Activated CD8-positive, alpha-beta T cell treated with anti-CD3 and anti-CD28 coated beads for 36 hours (primary cell): ENCODE measurements at regions not wholly inside any gene's neighbourhood (a gene's known extent, or its start where the extent isn't known, plus 50 kb on each side); places are given as distances from the start of the nearest gene placed in this dataset.

ENCODE experiments used
- ATAC-seq: fragments of 200-7000 bp; cut with Tn5 transposase; one replicate; pipeline ENCODE4 v1.10.0; 2021; ENCODE audit warnings: mild to moderate bottlenecking, moderate library complexity
- CTCF ChIA-PET: fragments of 350-600 bp; sonication (Branson Sonifier 250); formaldehyde crosslinking; loops from one replicate; lab custom pipeline; 2021; ENCODE audit warnings: antibody characterized with exemption; lab: Charles Lee
- POLR2A ChIA-PET: fragments of 350-600 bp; sonication (Branson Sonifier 250); formaldehyde crosslinking; loops from one replicate; lab custom pipeline; 2021; ENCODE audit warnings: antibody characterized with exemption; lab: Charles Lee
- DNase-seq: peaks from one replicate; pipeline ENCODE4 v3.0.0-alpha.2; 2020
- H3K27ac Mint-ChIP-seq: one replicate; pipeline ENCODE4 v1.8.0; 2021; ENCODE audit warnings: mild to moderate bottlenecking, mixed read lengths
- H3K27me3 Mint-ChIP-seq: one replicate; pipeline ENCODE4 v1.8.0; 2021; ENCODE audit warnings: mixed read lengths
- H3K36me3 Mint-ChIP-seq: one replicate; pipeline ENCODE4 v1.8.0; 2021; ENCODE audit warnings: low read depth, mixed read lengths
- H3K4me1 Mint-ChIP-seq: one replicate; pipeline ENCODE4 v1.8.0; 2021; ENCODE audit warnings: low read depth, mixed read lengths
- H3K4me3 Mint-ChIP-seq: one replicate; pipeline ENCODE4 v1.8.0; 2021; ENCODE audit warnings: mild to moderate bottlenecking, moderate library complexity, mixed read lengths
- H3K9me3 Mint-ChIP-seq: one replicate; pipeline ENCODE4 v1.8.0; 2021; ENCODE audit warnings: mixed read lengths
- intact Hi-C: fragments of 100-400 bp; cut with micrococcal nuclease; formaldehyde crosslinking; loops from one replicate; pipeline ENCODE4 v1.10.0; 2022
- TF ChIP-seq, protein P1 (sequence below): fragments of 200-600 bp; IDR thresholded peaks from one replicate; pipeline ENCODE4 v1.8.0; 2022; ENCODE audit warnings: antibody characterized with exemption, mild to moderate bottlenecking

DNA sequence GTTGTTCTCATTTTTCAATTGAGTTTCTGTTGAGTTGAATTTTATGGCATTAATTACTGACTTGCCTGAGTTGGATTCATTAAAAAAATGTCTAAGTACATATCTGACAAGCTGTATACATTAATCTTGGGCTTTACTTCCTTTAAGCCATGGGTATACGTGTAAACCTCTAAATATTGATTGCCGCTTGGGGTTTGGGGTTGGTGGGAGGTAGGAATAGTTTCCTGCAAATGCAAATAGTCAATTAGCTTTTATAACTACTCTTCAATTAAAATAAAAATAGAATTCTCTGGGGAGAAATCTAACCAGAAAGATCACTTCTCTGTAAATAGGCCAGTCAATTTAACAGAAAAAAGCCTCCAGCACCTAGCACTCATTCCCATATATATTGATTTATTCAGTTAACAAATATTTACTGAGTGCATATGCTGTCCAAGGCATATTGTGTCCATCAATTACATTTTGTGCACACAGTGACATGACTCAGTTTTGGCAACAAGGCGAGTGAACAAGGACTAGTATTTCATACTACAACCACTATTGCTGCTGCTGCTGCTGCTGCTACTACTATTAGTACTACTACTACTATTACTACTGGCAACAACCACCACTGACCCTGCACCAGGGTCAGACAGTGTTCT, 306.8 kb downstream of the RFC3 start:
- no peaks in the 10 kb centered on the region for H3K36me3 Mint-ChIP-seq
- H3K4me1 Mint-ChIP-seq, result no peaks in the 10 kb centered on the region
- H3K9me3 Mint-ChIP-seq, result no peaks in the 10 kb centered on the region
- intact Hi-C loops, result no loop called here
- ChIA-PET CTCF (no interaction called here), POLR2A (no interaction called here)
- TF ChIP-seq, protein P1, sequence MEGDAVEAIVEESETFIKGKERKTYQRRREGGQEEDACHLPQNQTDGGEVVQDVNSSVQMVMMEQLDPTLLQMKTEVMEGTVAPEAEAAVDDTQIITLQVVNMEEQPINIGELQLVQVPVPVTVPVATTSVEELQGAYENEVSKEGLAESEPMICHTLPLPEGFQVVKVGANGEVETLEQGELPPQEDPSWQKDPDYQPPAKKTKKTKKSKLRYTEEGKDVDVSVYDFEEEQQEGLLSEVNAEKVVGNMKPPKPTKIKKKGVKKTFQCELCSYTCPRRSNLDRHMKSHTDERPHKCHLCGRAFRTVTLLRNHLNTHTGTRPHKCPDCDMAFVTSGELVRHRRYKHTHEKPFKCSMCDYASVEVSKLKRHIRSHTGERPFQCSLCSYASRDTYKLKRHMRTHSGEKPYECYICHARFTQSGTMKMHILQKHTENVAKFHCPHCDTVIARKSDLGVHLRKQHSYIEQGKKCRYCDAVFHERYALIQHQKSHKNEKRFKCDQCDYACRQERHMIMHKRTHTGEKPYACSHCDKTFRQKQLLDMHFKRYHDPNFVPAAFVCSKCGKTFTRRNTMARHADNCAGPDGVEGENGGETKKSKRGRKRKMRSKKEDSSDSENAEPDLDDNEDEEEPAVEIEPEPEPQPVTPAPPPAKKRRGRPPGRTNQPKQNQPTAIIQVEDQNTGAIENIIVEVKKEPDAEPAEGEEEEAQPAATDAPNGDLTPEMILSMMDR, result no peak
- H3K27ac Mint-ChIP-seq, result no peak overlapping the region
- H3K4me3 Mint-ChIP-seq, result no peak overlapping the region
- DNase-seq (no peak), ATAC-seq (no peak)
- H3K27me3 Mint-ChIP-seq, result no peaks in the 10 kb centered on the region

DNA sequence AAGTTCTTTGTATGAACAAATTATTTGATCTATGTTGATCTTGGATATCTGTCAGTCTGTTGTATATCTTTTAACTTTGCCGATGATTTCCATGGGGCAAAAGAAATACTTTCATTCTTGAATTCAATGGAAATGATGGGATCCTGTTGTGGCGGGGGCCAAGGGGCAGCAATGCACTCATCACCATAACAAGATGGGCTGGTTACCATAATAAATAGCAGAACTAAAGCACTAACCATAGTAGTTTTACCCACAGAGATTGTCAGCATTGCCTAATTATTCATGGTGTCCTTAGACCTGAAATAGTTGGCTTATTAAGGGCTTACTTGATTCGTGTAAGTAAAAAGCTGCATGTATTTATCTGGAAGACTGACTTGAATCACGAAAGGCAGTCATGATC, 309.6 kb downstream of the RFC3 start:
- DNase-seq (no peak), ATAC-seq (no peak)
- TF ChIP-seq, protein P1, result no peak
- intact Hi-C loops, result no loop called here
- CTCF ChIA-PET, result no interaction called here
- Mint-ChIP-seq H3K4me3 (no peak overlapping the region), H3K4me1 (no peaks in the 10 kb centered on the region), H3K9me3 (no peaks in the 10 kb centered on the region), H3K27ac (no peak overlapping the region), H3K27me3 (no peaks in the 10 kb centered on the region), H3K36me3 (no peaks in the 10 kb centered on the region)
- POLR2A ChIA-PET, result no interaction called here

DNA sequence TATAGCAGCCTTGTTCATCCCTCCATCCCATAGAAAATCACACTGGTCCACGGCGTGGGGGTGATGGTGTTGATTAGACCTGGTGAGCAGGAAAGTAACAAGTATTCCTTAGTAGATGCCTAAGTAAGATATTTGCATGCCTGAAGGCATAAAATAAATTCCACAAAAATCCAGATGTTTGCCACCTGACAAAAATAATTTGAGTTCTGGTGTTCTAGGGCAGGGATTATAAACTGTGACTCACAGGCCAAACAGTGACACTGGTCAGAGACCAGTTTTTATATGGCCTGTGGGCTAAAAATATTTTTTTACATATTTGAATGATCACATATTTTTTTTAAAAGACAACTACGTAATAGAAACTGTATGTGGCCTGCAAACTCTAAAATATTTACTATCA, 310.7 kb downstream of the RFC3 start:
- Mint-ChIP-seq H3K27ac (no peak overlapping the region), H3K27me3 (no peaks in the 10 kb centered on the region), H3K36me3 (no peaks in the 10 kb centered on the region), H3K4me1 (no peaks in the 10 kb centered on the region), H3K4me3 (no peak overlapping the region), H3K9me3 (no peaks in the 10 kb centered on the region)
- intact Hi-C loops, result no loop called here
- TF ChIP-seq, protein P1, result no peak
- ChIA-PET POLR2A (no interaction called here), CTCF (no interaction called here)
- ATAC-seq, result no peak
- no peak for DNase-seq

DNA sequence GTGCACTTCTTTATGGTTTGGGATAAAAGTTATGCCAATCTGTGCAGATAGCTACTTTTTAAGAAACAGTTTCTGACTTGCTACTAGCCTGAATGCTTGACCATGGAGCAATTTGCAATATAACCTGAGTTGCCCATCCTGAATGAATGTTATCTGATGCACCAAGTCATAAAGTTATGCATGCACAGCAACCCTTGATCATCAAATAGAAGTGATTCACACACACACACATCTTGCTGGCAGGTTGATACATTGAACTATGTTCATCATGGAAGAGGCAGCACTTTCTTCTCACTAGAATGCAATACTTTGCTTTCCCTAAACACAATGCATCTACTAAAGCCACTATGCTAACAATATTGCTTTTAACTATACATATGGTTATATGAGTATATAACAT, 311.5 kb downstream of the RFC3 start:
- TF ChIP-seq, protein P1, result no peak
- POLR2A ChIA-PET, result no interaction called here
- no peak for ATAC-seq
- CTCF ChIA-PET, result no interaction called here
- intact Hi-C loops, result no loop called here
- H3K27me3 Mint-ChIP-seq, result no peaks in the 10 kb centered on the region
- no peak for DNase-seq
- H3K27ac Mint-ChIP-seq, result no peak overlapping the region
- H3K4me3 Mint-ChIP-seq, result no peak overlapping the region
- no peaks in the 10 kb centered on the region for H3K36me3 Mint-ChIP-seq
- no peaks in the 10 kb centered on the region for H3K9me3 Mint-ChIP-seq
- no peaks in the 10 kb centered on the region for H3K4me1 Mint-ChIP-seq

DNA sequence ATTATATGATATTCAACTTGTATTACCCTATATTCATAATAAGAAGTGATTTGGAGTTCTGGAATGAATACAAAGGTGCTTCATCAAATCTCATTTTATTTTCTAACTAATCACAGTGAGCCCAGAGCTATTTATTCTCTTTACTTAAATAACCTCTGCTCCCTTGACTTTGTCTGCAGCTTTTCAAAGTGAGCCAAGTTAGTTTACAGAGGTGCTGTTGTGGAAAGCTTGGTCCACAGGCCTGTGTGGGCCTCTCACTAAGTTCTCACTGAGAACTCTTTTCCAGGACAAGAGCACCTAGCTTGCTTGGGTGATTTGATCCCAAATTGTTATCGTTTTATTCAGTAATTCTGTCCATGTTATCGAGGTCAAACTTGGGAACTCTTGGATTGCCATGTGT, 319.3 kb downstream of the RFC3 start:
- ATAC-seq (no peak), DNase-seq (no peak)
- intact Hi-C loops, result no loop called here
- Mint-ChIP-seq H3K9me3 (peaks cover 5% of the 10 kb centered on the region), H3K4me3 (no peak overlapping the region), H3K27me3 (peaks cover 3% of the 10 kb centered on the region), H3K27ac (no peak overlapping the region), H3K4me1 (no peaks in the 10 kb centered on the region), H3K36me3 (no peaks in the 10 kb centered on the region)
- ChIA-PET CTCF (no interaction called here), POLR2A (no interaction called here)
- TF ChIP-seq, protein P1, result no peak
